B cell (primary cell): ENCODE measurements at regions not wholly inside any gene's neighbourhood (a gene's known extent, or its start where the extent isn't known, plus 50 kb on each side); places are given as distances from the start of the nearest gene placed in this dataset.

Experiments used
- ATAC-seq: fragments of 200-7000 bp; cut with Tn5 transposase; one replicate; pipeline ENCODE4 v1.10.0; 2021; ENCODE audit warnings: low read depth, mild to moderate bottlenecking, moderate number of reproducible peaks, moderate library complexity
- CTCF ChIA-PET: fragments of 350-600 bp; sonication (Branson Sonifier 250); formaldehyde crosslinking; loops from one replicate; lab custom pipeline; 2021; ENCODE audit warnings: antibody characterized with exemption, inconsistent platforms; lab: Charles Lee
- POLR2A ChIA-PET: fragments of 350-600 bp; sonication (Branson Sonifier 250); formaldehyde crosslinking; loops from one replicate; lab custom pipeline; 2021; ENCODE audit warnings: antibody characterized with exemption; lab: Charles Lee
- DNase-seq: peaks from one replicate; pipeline ENCODE4 v3.0.0; 2013
- H2AFZ ChIP-seq: 2 replicates; pipeline ENCODE4 v1.6.1; 2012; ENCODE audit warnings: mild to moderate bottlenecking, low read depth, low read length; ENCODE audit not compliant: insufficient read depth, poor library complexity, severe bottlenecking
- H3K27ac ChIP-seq, 2 donors: 1 replicate in 1 of 2; 2 replicates in 1 of 2; pipeline ENCODE4 v1.5.1; 2012 to 2013; ENCODE audit warnings: low read length in 2 of 2, mild to moderate bottlenecking in 2 of 2, moderate library complexity in 1 of 2
- H3K27me3 ChIP-seq, 4 experiments: fragments of 200-600 bp in 1 of 4; sonication (generic) in 1 of 4; replicated peaks in 1 of 4; 1 replicate in 2 of 4; 2 replicates in 2 of 4; pipeline versions ENCODE4 v1.6.1 to v1.7.0; 2013 to 2016; ENCODE audit warnings: low read length in 3 of 4, mild to moderate bottlenecking in 2 of 4, mixed read lengths in 1 of 4, moderate library complexity in 1 of 4; ENCODE audit not compliant: insufficient read depth in 4 of 4, control insufficient read depth in 3 of 4; ENCODE audit errors: control extremely low read depth in 1 of 4
- H3K36me3 ChIP-seq, 2 experiments: replicated peaks in 1 of 2; 1 replicate in 1 of 2; 2 replicates in 1 of 2; pipeline versions ENCODE4 v1.6.1 to v1.7.1; 2013; ENCODE audit warnings: low read length in 1 of 2; ENCODE audit not compliant: insufficient read depth in 2 of 2, control insufficient read depth in 1 of 2; ENCODE audit errors: control extremely low read depth in 1 of 2, extremely low read depth in 1 of 2
- H3K4me1 ChIP-seq, 2 donors: fragments of 200-600 bp in 1 of 2; sonication (generic) in 1 of 2; 1 replicate in 1 of 2; 2 replicates in 1 of 2; pipeline versions ENCODE4 v1.5.1 to v1.6.1; 2013 to 2017; ENCODE audit warnings: low read length in 2 of 2; ENCODE audit not compliant: control insufficient read depth in 2 of 2, insufficient read depth in 2 of 2
- H3K4me2 ChIP-seq: replicated peaks from 2 replicates; pipeline ENCODE3; 2012; ENCODE audit warnings: mild to moderate bottlenecking, low read depth, low read length; ENCODE audit not compliant: poor library complexity, severe bottlenecking
- H3K4me3 ChIP-seq, 5 experiments: fragments of 200-600 bp in 1 of 5; sonication (generic) in 1 of 5; 1 replicate in 3 of 5; 2 replicates in 2 of 5; pipeline versions ENCODE4 v1.5.1 to v1.7.0; 2011 to 2016; ENCODE audit warnings: low read length in 4 of 5, mild to moderate bottlenecking in 4 of 5, low read depth in 2 of 5, control low read depth in 1 of 5, moderate library complexity in 1 of 5; ENCODE audit not compliant: insufficient read depth in 1 of 5; ENCODE audit errors: control extremely low read depth in 1 of 5, extremely low read depth in 1 of 5
- H3K79me2 ChIP-seq: fragments of 200-600 bp; sonication (generic); one replicate; pipeline ENCODE4 v1.6.0; 2016; ENCODE audit warnings: low read length; ENCODE audit not compliant: control insufficient read depth, insufficient read depth
- H3K9ac ChIP-seq: fragments of 200-600 bp; sonication (generic); 2 replicates; pipeline ENCODE4 v1.6.1; 2017; ENCODE audit warnings: mild to moderate bottlenecking, low read length, moderate library complexity
- H3K9me3 ChIP-seq, 3 donors: one replicate each; pipeline versions ENCODE4 v1.6.1 to v1.7.1; 2013; ENCODE audit warnings: low read length in 2 of 3; ENCODE audit not compliant: control insufficient read depth in 2 of 3, insufficient read depth in 1 of 3; ENCODE audit errors: control extremely low read depth in 1 of 3
- H4K20me1 ChIP-seq: 2 replicates; pipeline ENCODE4 v1.6.0; 2012; ENCODE audit warnings: mild to moderate bottlenecking, low read length; ENCODE audit not compliant: insufficient read depth, control insufficient read depth, poor library complexity, severe bottlenecking
- H3K27ac Mint-ChIP-seq: one replicate; pipeline ENCODE4 v1.8.0; 2021; ENCODE audit warnings: mixed read lengths
- H3K27me3 Mint-ChIP-seq: one replicate; pipeline ENCODE4 v1.8.0; 2021; ENCODE audit warnings: mixed read lengths
- H3K4me1 Mint-ChIP-seq: one replicate; pipeline ENCODE4 v1.8.0; 2021; ENCODE audit warnings: mixed read lengths
- H3K4me3 Mint-ChIP-seq: one replicate; pipeline ENCODE4 v1.8.0; 2021; ENCODE audit warnings: mixed read lengths
- H3K9me3 Mint-ChIP-seq: one replicate; pipeline ENCODE4 v1.8.0; 2022; ENCODE audit warnings: mixed read lengths; ENCODE audit not compliant: insufficient read depth
- CTCF ChIP-seq: fragments of 200-600 bp; IDR thresholded peaks from one replicate; pipeline ENCODE4 v1.8.0; 2022; ENCODE audit warnings: antibody characterized with exemption, mild to moderate bottlenecking
- EZH2 ChIP-seq: IDR thresholded peaks from 2 replicates; pipeline ENCODE4 v1.6.1; 2012; ENCODE audit warnings: borderline replicate concordance, low read depth, mild to moderate bottlenecking, moderate library complexity, low read length; ENCODE audit not compliant: insufficient read depth, poor library complexity, severe bottlenecking
- WGBS: methylation state at CpG from one replicate; pipeline ENCODE4 v1.1.5; 2013; ENCODE audit warnings: missing lambda C conversion rate; ENCODE audit not compliant: insufficient coverage; 5-methylcytosine and 5-hydroxymethylcytosine counted together
- intact Hi-C: fragments of 100-400 bp; cut with micrococcal nuclease; formaldehyde crosslinking; loops from one replicate; pipeline ENCODE4 v1.10.0; 2022

DNA sequence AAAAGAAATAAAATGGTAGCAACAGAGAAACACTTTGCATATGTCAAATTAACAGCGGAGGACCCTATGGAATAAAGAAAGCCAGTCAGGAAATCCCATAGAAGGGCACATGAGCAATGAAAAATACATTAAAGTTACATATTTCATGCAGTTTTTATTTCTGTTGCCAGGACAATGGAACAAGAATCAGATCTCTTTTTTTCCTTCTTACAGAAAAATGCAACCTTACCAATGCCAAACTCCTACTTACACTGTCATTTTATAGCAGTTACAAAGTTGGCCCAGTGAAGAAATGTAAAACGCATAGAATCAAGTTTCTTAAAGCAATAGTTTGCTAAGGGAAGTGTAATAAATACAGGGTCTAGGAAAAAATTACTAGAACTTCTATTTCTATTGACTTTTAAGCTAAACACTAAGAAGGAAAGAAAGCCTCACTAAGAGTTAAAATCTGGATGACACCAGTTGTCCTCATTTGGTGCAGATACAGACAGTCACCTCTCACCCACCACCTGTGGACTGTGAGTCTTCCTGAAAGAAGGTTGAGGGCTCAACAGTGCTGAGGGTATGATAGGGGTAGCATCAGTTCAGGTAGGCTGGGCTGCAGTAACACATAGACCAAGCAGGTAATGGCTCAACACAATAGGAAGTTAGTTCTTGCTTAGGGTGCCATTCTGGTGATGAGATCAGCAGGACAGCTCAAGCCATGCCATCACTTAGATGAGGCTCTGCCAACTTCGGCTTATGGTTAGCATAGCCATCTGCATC lies 224.6 kb downstream of the ANAPC10 start:
- Mint-ChIP-seq H3K27me3 (no peaks in the 10 kb centered on the region), H3K27ac (no peak overlapping the region), H3K9me3 (no peaks in the 10 kb centered on the region), H3K4me3 (no peak overlapping the region), H3K4me1 (no peaks in the 10 kb centered on the region)
- Histone ChIP-seq H3K4me1 (no peaks in the 10 kb centered on the region), H3K9ac (no peak overlapping the region), H3K9me3 (no peaks in the 10 kb centered on the region), H3K4me3 (no peak overlapping the region), H3K79me2 (no peaks in the 10 kb centered on the region), H4K20me1 (no peaks in the 10 kb centered on the region), H3K27me3 (no peaks in the 10 kb centered on the region), H3K4me2 (no peak overlapping the region), H2AFZ (no peak overlapping the region), H3K36me3 (no peaks in the 10 kb centered on the region), H3K27ac (no peak overlapping the region)
- TF ChIP-seq CTCF (no peak), EZH2 (no peak)
- POLR2A ChIA-PET: no interaction called here
- no peak for DNase-seq
- intact Hi-C loops: no loop called here
- 100% methylated on average over 1 of the region's 3 CpGs for WGBS
- ATAC-seq: no peak
- CTCF ChIA-PET: no interaction called here

GRCh38 chr4:144894573-144894972 lies 203.4 kb downstream of the ANAPC10 start:
- no peak for DNase-seq
- Histone ChIP-seq H2AFZ (no peak overlapping the region), H3K27me3 (no peaks in the 10 kb centered on the region), H3K4me1 (no peaks in the 10 kb centered on the region), H3K27ac (no peak overlapping the region), H3K36me3 (no peaks in the 10 kb centered on the region), H4K20me1 (no peaks in the 10 kb centered on the region), H3K79me2 (no peaks in the 10 kb centered on the region), H3K4me3 (no peak overlapping the region), H3K9ac (no peak overlapping the region), H3K9me3 (no peaks in the 10 kb centered on the region), H3K4me2 (no peak overlapping the region)
- ChIA-PET POLR2A (no interaction called here), CTCF (no interaction called here)
- intact Hi-C loops: no loop called here
- no peak for ATAC-seq
- H3K4me3 Mint-ChIP-seq: no peak overlapping the region
- no peak overlapping the region for H3K27ac Mint-ChIP-seq
- TF ChIP-seq CTCF (no peak), EZH2 (no peak)
- H3K4me1 Mint-ChIP-seq: no peaks in the 10 kb centered on the region
- peaks cover 3% of the 10 kb centered on the region for H3K9me3 Mint-ChIP-seq
- WGBS: 8% methylated on average over 2 of the region's 3 CpGs
- H3K27me3 Mint-ChIP-seq: no peaks in the 10 kb centered on the region
